Small intestine (tissue), 7 donors: ENCODE measurements at regions not wholly inside any gene's neighbourhood (a gene's known extent, or its start where the extent isn't known, plus 50 kb on each side); places are given as distances from the start of the nearest gene placed in this dataset.

ENCODE experiments used
- DNase-seq, 2 donors: peaks; one replicate each; pipeline versions ENCODE4 v3.0.0 to v3.0.0-alpha.2; 2013
- FAIRE-seq: peaks from 2 replicates; lab custom pipeline; 2012; peaks lifted over from hg19 to GRCh38; lab: Jason Lieb, UNC
- H3K27ac ChIP-seq, 3 donors: one replicate each; pipeline ENCODE4 v1.5.1; 2013; ENCODE audit warnings: low read length in 2 of 3, mild to moderate bottlenecking in 2 of 3, control low read depth in 1 of 3, inconsistent platforms in 1 of 3, low read depth in 1 of 3, moderate library complexity in 1 of 3
- H3K27me3 ChIP-seq, 3 donors: one replicate each; pipeline ENCODE4 v1.6.1; 2013; ENCODE audit warnings: low read length in 3 of 3, inconsistent platforms in 1 of 3; ENCODE audit not compliant: control insufficient read depth in 3 of 3, insufficient read depth in 3 of 3
- H3K36me3 ChIP-seq, 3 donors: one replicate each; pipeline ENCODE4 v1.6.1; 2013; ENCODE audit warnings: low read length in 3 of 3, inconsistent platforms in 1 of 3, low read depth in 1 of 3, mild to moderate bottlenecking in 1 of 3, moderate library complexity in 1 of 3; ENCODE audit not compliant: control insufficient read depth in 3 of 3, insufficient read depth in 2 of 3
- H3K4me1 ChIP-seq, 3 donors: one replicate each; pipeline ENCODE4 v1.6.1; 2013; ENCODE audit warnings: low read length in 2 of 3, inconsistent platforms in 1 of 3, low read depth in 1 of 3, mild to moderate bottlenecking in 1 of 3, moderate library complexity in 1 of 3; ENCODE audit not compliant: control insufficient read depth in 3 of 3, insufficient read depth in 2 of 3
- H3K4me3 ChIP-seq, 3 donors: one replicate each; pipeline ENCODE4 v1.5.1; 2013; ENCODE audit warnings: low read length in 3 of 3, control low read depth in 1 of 3, inconsistent platforms in 1 of 3, low read depth in 1 of 3, mild to moderate bottlenecking in 1 of 3, moderate library complexity in 1 of 3
- H3K9me3 ChIP-seq, 2 donors: one replicate each; pipeline ENCODE4 v1.6.1; 2013; ENCODE audit warnings: low read depth in 1 of 2, low read length in 1 of 2; ENCODE audit not compliant: control insufficient read depth in 2 of 2, insufficient read depth in 1 of 2
- WGBS, 3 donors: extraction: QIAGEN DNeasy Blood & Tissue Kit; methylation state at CpG; one replicate each; pipeline ENCODE4 v1.1.7; 2013; 5-methylcytosine and 5-hydroxymethylcytosine counted together
- donor health status: healthy with polysubstance abuse.
- donor health status: control.
- donor health status: control.
- donor health status: Bipolar disorder and iron deficiency.
- donor health status: healthy.

GRCh38 chr7:96527133-96527827, 182.4 kb downstream of the SEM1 start:
- Histone ChIP-seq H3K27me3 (no peaks in the 10 kb centered on the region), H3K9me3 (no peaks in the 10 kb centered on the region), H3K27ac (no peak overlapping the region), H3K4me1 (no peaks in the 10 kb centered on the region), H3K36me3 (no peaks in the 10 kb centered on the region), H3K4me3 (no peak overlapping the region)
- 66 to 67% (median 67%) methylated on average over 9 of the region's 9 CpGs for WGBS, 3 donors
- FAIRE-seq (no peak), DNase-seq (no peak)

DNA sequence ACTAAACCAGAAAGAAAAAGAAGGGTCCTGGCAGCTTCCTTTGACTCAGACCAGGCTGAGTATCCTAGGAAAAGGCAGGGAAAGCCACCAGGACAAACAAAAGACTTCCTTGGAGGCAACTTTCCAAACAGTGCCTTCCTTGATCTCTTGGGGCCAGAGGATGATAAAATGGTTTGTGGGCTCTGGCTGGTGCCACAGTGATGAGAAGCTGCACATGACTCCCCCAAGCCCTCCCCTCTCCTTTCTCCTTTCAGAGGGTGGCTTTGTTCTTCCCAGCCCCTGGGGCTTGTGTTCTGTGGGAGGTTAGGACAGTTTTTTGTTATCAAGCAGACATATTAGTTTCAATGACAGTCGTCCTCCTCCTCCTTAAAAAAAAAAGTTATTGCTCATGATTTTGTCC, 183.2 kb downstream of the SEM1 start:
- no peak for FAIRE-seq
- Histone ChIP-seq H3K36me3 (no peaks in the 10 kb centered on the region), H3K4me1 (no peaks in the 10 kb centered on the region), H3K27ac (no peak overlapping the region), H3K4me3 (no peak overlapping the region), H3K9me3 (no peaks in the 10 kb centered on the region), H3K27me3 (no peaks in the 10 kb centered on the region)
- DNase-seq, result no peak
- WGBS, 3 donors, result 15 to 68% (median 55%) methylated on average over 1 of the region's 1 CpG

GRCh38 chr7:96521068-96521894, 188.4 kb downstream of the SEM1 start:
- Histone ChIP-seq H3K27me3 (no peaks in the 10 kb centered on the region), H3K36me3 (no peaks in the 10 kb centered on the region), H3K4me1 (no peaks in the 10 kb centered on the region), H3K4me3 (no peak overlapping the region), H3K9me3 (no peaks in the 10 kb centered on the region), H3K27ac (no peak overlapping the region)
- WGBS, 3 donors, result 71 to 81% (median 73%) methylated on average over 13 of the region's 13 CpGs
- FAIRE-seq (no peak), DNase-seq (no peak)

DNA sequence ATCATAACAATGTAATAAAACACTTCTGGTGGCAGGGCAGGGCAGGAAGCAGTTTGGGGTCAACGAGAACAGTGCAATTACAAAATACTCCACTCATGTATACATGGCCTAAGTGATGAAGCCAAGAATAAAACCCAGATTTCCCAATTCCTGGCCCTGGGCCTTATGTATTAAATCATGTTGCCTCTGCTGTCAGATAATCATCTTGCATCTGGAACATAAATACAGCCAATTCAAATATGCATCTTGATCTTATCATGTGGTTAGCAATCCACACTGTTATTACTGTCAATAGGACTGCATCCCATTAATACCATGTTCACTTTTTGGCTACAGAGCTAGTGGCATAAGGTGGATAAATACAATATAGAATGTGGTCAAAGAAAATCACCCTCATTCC, 186.5 kb upstream of the SLC25A13 start:
- Histone ChIP-seq H3K27ac (no peak overlapping the region), H3K36me3 (no peaks in the 10 kb centered on the region), H3K27me3 (no peaks in the 10 kb centered on the region), H3K4me1 (no peaks in the 10 kb centered on the region), H3K9me3 (no peaks in the 10 kb centered on the region), H3K4me3 (no peak overlapping the region)
- 20 to 29% (median 24%) methylated on average over 1 of the region's 1 CpG for WGBS, 3 donors
- FAIRE-seq (no peak), DNase-seq (no peak)

DNA sequence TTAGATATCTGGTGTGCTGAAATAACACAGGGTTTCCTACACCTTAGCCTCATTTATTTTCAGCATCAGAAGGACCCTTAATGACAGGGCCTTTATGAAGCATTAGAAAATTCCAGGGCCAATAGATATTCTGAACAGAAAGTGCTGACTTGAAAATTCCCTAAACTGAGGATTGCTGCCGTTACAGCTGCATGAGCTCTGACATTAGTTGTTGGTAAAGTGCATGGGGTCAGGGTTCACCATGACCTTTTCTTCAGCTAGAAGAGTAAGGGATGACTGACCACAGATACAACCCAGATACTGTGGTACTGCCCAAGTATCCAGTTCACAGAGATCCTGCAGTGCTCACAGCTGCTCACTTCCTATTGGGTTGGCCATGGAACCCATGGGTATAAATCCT, 181.7 kb upstream of the SLC25A13 start:
- WGBS, 3 donors, result 62 to 96% (median 76%) methylated on average over 1 of the region's 1 CpG
- H3K36me3 ChIP-seq, result no peaks in the 10 kb centered on the region
- no peak for FAIRE-seq

DNA sequence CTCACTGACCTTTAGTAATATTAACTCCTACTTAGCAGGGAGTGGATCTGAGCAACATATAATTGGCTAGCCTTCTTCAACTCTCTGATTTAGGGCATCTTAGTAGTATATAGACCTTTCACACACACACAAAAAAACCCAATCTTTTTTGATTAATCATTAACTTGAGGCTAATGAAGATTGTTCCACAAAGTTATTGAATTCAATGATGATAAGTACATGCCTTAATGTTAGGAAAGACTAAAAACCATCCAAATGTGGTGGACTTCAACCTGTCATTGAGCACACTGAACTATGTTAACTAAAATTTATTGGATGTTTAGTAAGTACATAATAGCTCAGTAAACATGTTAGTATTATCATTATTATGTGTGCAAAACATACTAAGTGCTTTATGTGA, 179.4 kb upstream of the SLC25A13 start:
- Histone ChIP-seq H3K4me3 (no peak overlapping the region), H3K27ac (no peak overlapping the region), H3K9me3 (no peaks in the 10 kb centered on the region), H3K27me3 (no peaks in the 10 kb centered on the region), H3K4me1 (no peaks in the 10 kb centered on the region), H3K36me3 (no peaks in the 10 kb centered on the region)
- no peak for FAIRE-seq
- DNase-seq, result no peak

More for the DNA sequence above, 181.7 kb upstream of the SLC25A13 start:
- no peak for DNase-seq
- Histone ChIP-seq H3K27ac (no peak overlapping the region), H3K4me1 (no peaks in the 10 kb centered on the region), H3K9me3 (no peaks in the 10 kb centered on the region), H3K27me3 (no peaks in the 10 kb centered on the region), H3K4me3 (no peak overlapping the region)

- DNase-seq (no peak), FAIRE-seq (no peak)
- Histone ChIP-seq H3K27me3 (no peaks in the 10 kb centered on the region), H3K4me3 (no peak overlapping the region), H3K36me3 (no peaks in the 10 kb centered on the region), H3K27ac (no peak overlapping the region), H3K9me3 (no peaks in the 10 kb centered on the region), H3K4me1 (no peaks in the 10 kb centered on the region)
- 54 to 57% (median 55%) methylated on average over 3 of the region's 3 CpGs for WGBS, 3 donors
Measured at GRCh38 chr7:96499532-96499931, 177.6 kb upstream of the SLC25A13 start.

DNA sequence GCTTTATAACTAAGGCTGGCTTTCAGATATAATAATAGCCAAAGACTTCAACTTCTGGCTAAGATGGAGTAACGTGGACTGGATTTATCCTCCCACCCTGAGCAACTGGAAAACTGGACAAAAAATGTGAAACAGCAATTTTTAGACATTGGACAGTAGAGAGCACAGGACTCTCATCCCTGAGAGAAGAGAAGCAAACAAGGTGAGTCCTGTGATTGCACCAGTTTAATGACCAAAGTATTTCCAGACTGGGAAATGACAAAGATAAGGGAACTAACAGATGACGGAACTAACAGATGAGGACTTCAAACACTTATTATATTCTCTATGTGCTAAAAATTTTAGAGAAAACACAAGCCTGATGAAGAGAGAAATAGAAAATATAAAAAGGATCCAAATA, 175.7 kb upstream of the SLC25A13 start:
- FAIRE-seq (no peak), DNase-seq (no peak)
- 69 to 76% (median 70%) methylated on average over 2 of the region's 2 CpGs for WGBS, 3 donors

More for the DNA sequence above, 175.7 kb upstream of the SLC25A13 start:
- Histone ChIP-seq H3K27me3 (no peaks in the 10 kb centered on the region), H3K4me3 (no peak overlapping the region), H3K9me3 (no peaks in the 10 kb centered on the region), H3K27ac (no peak overlapping the region), H3K36me3 (no peaks in the 10 kb centered on the region), H3K4me1 (no peaks in the 10 kb centered on the region)
